Caco-2 (cell line): ENCODE measurements at regions not wholly inside any gene's neighbourhood (a gene's known extent, or its start where the extent isn't known, plus 50 kb on each side); places are given as distances from the start of the nearest gene placed in this dataset.
"Not testable (repeated sequence)": the region's sequence is repeated elsewhere in the genome, so short reads cannot be mapped to it uniquely, and the experiment has no call there.

ENCODE experiments used
- BruUV-seq: library from RNA; stranded (reverse); fragments of 400-500 nt; replicated peaks from 2 replicates; lab custom pipeline; 2021; lab: Mats Ljungman, UMichigan
- CTCF ChIA-PET: fragments of 300-600 bp; sonication (Branson Sonifier 250); formaldehyde crosslinking; loops from one replicate; lab custom pipeline; 2022; ENCODE audit warnings: antibody characterized with exemption; lab: Charles Lee
- POLR2A ChIA-PET: fragments of 300-600 bp; sonication (Branson Sonifier 250); formaldehyde crosslinking; loops from one replicate; lab custom pipeline; 2022; ENCODE audit warnings: antibody characterized with exemption; lab: Charles Lee
- DNase-seq, 2 experiments: peaks; one replicate each; pipeline versions ENCODE4 v3.0.0 to v3.0.0-alpha.2; 2020 to 2022
- H3K27me3 ChIP-seq: replicated peaks from 2 replicates; pipeline ENCODE4 v1.6.0; 2011; ENCODE audit warnings: low read length; ENCODE audit not compliant: control insufficient read depth, insufficient read depth
- H3K36me3 ChIP-seq: 2 replicates; pipeline ENCODE4 v1.5.1; 2011; ENCODE audit warnings: low read length; ENCODE audit not compliant: control insufficient read depth, insufficient read depth
- H3K4me1 ChIP-seq: fragments of 250-450 bp; sonication (Bioruptor Pico); 2 replicates; pipeline ENCODE4 v1.5.1; 2020; ENCODE audit warnings: mild to moderate bottlenecking
- H3K4me3 ChIP-seq: 2 replicates; pipeline ENCODE4 v1.5.1; 2011; ENCODE audit warnings: low read depth, mild to moderate bottlenecking, control low read depth, low read length
- H3K9me3 ChIP-seq: fragments of 250-450 bp; sonication (Bioruptor Pico); 2 replicates; pipeline ENCODE4 v1.5.1; 2020; ENCODE audit warnings: mild to moderate bottlenecking, moderate library complexity
- H3K27ac Mint-ChIP-seq: one replicate; pipeline ENCODE4 v1.8.0; 2022; ENCODE audit warnings: mixed read lengths; ENCODE audit not compliant: unreplicated experiment
- H3K27me3 Mint-ChIP-seq: one replicate; pipeline ENCODE4 v1.8.0; 2022; ENCODE audit warnings: mixed read lengths; ENCODE audit not compliant: insufficient read depth, unreplicated experiment
- H3K36me3 Mint-ChIP-seq: one replicate; pipeline ENCODE4 v1.8.0; 2022; ENCODE audit warnings: mild to moderate bottlenecking, mixed read lengths; ENCODE audit not compliant: insufficient read depth, unreplicated experiment
- H3K4me1 Mint-ChIP-seq: one replicate; pipeline ENCODE4 v1.8.0; 2022; ENCODE audit warnings: low read depth, mixed read lengths; ENCODE audit not compliant: unreplicated experiment
- H3K4me3 Mint-ChIP-seq: one replicate; pipeline ENCODE4 v1.8.0; 2022; ENCODE audit warnings: mild to moderate bottlenecking, moderate library complexity, mixed read lengths; ENCODE audit not compliant: unreplicated experiment
- H3K9me3 Mint-ChIP-seq: one replicate; pipeline ENCODE4 v1.8.0; 2022; ENCODE audit warnings: mixed read lengths; ENCODE audit not compliant: unreplicated experiment
- intact Hi-C: fragments of 100-400 bp; cut with micrococcal nuclease; formaldehyde crosslinking; loops from one replicate; pipeline ENCODE4 v1.10.0; 2022; ENCODE audit not compliant: unreplicated experiment
- TF ChIP-seq, protein P1 (sequence below), 2 experiments: fragments of 200-600 bp in 1 of 2; IDR thresholded peaks; 1 replicate in 1 of 2; 2 replicates in 1 of 2; pipeline versions ENCODE4 v1.5.1 to v1.8.0; 2011 to 2022; ENCODE audit warnings: antibody characterized with exemption in 1 of 2, control low read depth in 1 of 2, inconsistent platforms in 1 of 2, low read depth in 1 of 2, low read length in 1 of 2, mild to moderate bottlenecking in 1 of 2, moderate library complexity in 1 of 2; ENCODE audit not compliant: insufficient read depth in 1 of 2, severe bottlenecking in 1 of 2, unreplicated experiment in 1 of 2

DNA sequence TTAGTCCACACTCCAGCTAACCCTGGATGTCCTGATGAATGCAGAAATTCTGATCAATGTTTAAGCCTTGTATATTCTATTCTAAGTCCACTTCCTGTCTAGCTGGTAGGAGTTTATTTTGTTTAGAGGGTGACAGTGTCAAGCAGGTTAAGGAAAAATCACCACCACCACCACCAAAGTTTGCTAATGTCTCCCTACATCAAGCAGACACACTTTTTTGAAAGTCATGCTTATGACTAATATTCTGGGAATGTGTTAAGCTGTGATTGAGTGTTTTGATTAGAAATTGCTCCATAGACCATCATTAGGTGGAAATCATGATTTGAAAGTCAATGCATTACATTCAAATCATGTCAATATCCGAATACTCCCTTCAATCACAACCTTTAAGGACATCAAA, 1530.1 kb downstream of the MAT2B start:
- peaks cover 3% of the 10 kb centered on the region for H3K27me3 Mint-ChIP-seq
- no peak overlapping the region for H3K27ac Mint-ChIP-seq
- H3K4me1 Mint-ChIP-seq = no peaks in the 10 kb centered on the region
- H3K27me3 ChIP-seq = no peaks in the 10 kb centered on the region
- no peaks in the 10 kb centered on the region for H3K36me3 ChIP-seq
- H3K4me1 ChIP-seq = no peaks in the 10 kb centered on the region
- TF ChIP-seq, protein P1, sequence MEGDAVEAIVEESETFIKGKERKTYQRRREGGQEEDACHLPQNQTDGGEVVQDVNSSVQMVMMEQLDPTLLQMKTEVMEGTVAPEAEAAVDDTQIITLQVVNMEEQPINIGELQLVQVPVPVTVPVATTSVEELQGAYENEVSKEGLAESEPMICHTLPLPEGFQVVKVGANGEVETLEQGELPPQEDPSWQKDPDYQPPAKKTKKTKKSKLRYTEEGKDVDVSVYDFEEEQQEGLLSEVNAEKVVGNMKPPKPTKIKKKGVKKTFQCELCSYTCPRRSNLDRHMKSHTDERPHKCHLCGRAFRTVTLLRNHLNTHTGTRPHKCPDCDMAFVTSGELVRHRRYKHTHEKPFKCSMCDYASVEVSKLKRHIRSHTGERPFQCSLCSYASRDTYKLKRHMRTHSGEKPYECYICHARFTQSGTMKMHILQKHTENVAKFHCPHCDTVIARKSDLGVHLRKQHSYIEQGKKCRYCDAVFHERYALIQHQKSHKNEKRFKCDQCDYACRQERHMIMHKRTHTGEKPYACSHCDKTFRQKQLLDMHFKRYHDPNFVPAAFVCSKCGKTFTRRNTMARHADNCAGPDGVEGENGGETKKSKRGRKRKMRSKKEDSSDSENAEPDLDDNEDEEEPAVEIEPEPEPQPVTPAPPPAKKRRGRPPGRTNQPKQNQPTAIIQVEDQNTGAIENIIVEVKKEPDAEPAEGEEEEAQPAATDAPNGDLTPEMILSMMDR (IDR thresholded peaks at IDR 0.05; ENCODE audit: insufficient read depth in 1 of 2, low read depth in 1 of 2, low read length in 1 of 2, severe bottlenecking in 1 of 2, unreplicated experiment in 1 of 2) = no peak
- intact Hi-C loops = no loop called here
- no TSS peak for BruUV-seq
- CTCF ChIA-PET = no interaction called here
- no peaks in the 10 kb centered on the region for H3K36me3 Mint-ChIP-seq
- no peaks in the 10 kb centered on the region for H3K9me3 ChIP-seq
- no peak for DNase-seq
- POLR2A ChIA-PET = no interaction called here
- H3K4me3 Mint-ChIP-seq = no peak overlapping the region
- no peaks in the 10 kb centered on the region for H3K9me3 Mint-ChIP-seq
- H3K4me3 ChIP-seq = no peak overlapping the region

DNA sequence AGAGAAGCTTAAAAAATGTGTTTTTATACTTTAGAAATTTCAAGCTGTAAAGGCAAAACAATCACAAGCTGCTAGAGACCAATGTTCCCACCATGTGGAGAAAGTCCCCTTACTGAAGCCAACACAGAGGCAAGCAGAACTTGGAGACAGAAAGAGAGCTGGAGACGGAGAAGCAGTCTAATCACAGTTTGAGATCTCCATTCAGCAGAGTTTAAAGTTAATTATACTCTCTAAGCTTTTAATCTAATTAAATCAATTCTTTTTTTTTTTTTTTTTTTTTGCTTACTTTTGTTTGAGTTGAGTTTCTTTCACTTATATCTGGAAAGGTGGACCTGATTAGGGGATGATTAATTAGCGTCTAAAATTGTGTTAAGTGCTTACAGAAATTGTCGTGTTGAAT, 1534.3 kb downstream of the MAT2B start:
- Histone ChIP-seq H3K9me3 (no peaks in the 10 kb centered on the region), H3K36me3 (no peaks in the 10 kb centered on the region), H3K4me3 (no peak overlapping the region), H3K4me1 (no peaks in the 10 kb centered on the region), H3K27me3 (no peaks in the 10 kb centered on the region)
- ChIA-PET CTCF (interaction anchor here (0.6 kb wide), 1 partner anchor 130 kb away, joined by 3 read pairs; no protein-coding TSS in a partner anchor), POLR2A (no interaction called here)
- TF ChIP-seq, protein P1 (IDR thresholded peaks at IDR 0.05; ENCODE audit: insufficient read depth in 1 of 2, low read depth in 1 of 2, low read length in 1 of 2, severe bottlenecking in 1 of 2, unreplicated experiment in 1 of 2) = no peak
- no peak overlapping the region for H3K27ac Mint-ChIP-seq
- intact Hi-C loops = no loop called here
- H3K4me3 Mint-ChIP-seq = no peak overlapping the region
- no peaks in the 10 kb centered on the region for H3K36me3 Mint-ChIP-seq
- H3K9me3 Mint-ChIP-seq = no peaks in the 10 kb centered on the region
- no peaks in the 10 kb centered on the region for H3K4me1 Mint-ChIP-seq
- peaks cover 3% of the 10 kb centered on the region for H3K27me3 Mint-ChIP-seq
- no TSS peak for BruUV-seq
- no peak for DNase-seq

DNA sequence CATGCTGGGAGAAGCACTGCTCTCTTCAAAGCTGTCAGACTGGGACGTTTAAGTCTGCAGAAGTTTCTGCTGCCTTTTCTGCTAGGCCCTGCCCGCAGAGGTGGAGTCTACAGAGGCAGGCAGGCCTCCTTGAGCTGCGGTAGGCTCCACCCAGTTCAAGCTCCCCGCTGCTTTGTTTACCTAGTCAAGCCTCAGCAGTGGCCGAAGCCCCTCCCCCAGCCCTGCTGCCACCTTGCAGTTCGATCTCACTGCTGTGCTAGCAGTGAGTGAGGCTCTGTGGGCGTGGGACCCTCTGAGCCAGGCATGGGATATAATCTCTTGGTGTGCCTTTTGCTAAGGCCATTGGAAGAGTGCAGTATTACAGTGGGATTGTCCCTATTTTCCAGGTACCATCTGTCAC, 1540.5 kb downstream of the MAT2B start:
- POLR2A ChIA-PET, H3K36me3 Mint-ChIP-seq, BruUV-seq, H3K27ac Mint-ChIP-seq, H3K4me3 Mint-ChIP-seq, H3K27me3 ChIP-seq, H3K4me3 ChIP-seq, H3K4me1 Mint-ChIP-seq, intact Hi-C loops, H3K27me3 Mint-ChIP-seq, H3K9me3 Mint-ChIP-seq, CTCF ChIA-PET, H3K4me1 ChIP-seq, H3K9me3 ChIP-seq, H3K36me3 ChIP-seq: not testable (repeated sequence)
- DNase-seq = peak; percentile 4 to 38

DNA sequence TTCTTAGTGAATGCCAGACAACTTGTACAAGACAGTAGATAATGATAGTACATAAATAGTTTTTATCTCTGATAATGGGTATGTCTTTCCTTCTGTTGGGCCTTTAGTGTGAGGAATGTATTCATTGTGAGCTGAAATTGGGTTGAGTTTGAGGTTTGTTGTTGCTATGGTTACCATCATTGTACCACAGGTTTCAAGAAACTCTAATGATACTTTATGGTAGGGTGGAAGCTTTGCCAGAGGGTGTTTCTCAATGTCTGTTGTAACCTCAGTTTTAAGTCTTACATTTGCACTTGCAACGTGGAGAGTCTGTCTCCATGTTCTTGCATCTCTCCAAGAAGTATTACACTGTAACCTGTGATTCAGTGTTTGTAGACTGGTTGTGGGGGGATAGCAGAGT, 1550.1 kb downstream of the MAT2B start:
- CTCF ChIA-PET = no interaction called here
- DNase-seq = no peak
- no peaks in the 10 kb centered on the region for H3K27me3 Mint-ChIP-seq
- POLR2A ChIA-PET = no interaction called here
- Histone ChIP-seq H3K4me3 (no peak overlapping the region), H3K9me3 (no peaks in the 10 kb centered on the region), H3K4me1 (0 out of 2 replicates have a peak, but pooled peaks cover 3% of the 10 kb centered on the region), H3K27me3 (no peaks in the 10 kb centered on the region), H3K36me3 (no peaks in the 10 kb centered on the region)
- no TSS peak for BruUV-seq
- no peak overlapping the region for H3K4me3 Mint-ChIP-seq
- no peaks in the 10 kb centered on the region for H3K4me1 Mint-ChIP-seq
- no peak overlapping the region for H3K27ac Mint-ChIP-seq
- TF ChIP-seq, protein P1 (IDR thresholded peaks at IDR 0.05; ENCODE audit: insufficient read depth in 1 of 2, low read depth in 1 of 2, low read length in 1 of 2, severe bottlenecking in 1 of 2, unreplicated experiment in 1 of 2) = no peak
- intact Hi-C loops = no loop called here
- H3K9me3 Mint-ChIP-seq = no peaks in the 10 kb centered on the region
- H3K36me3 Mint-ChIP-seq = no peaks in the 10 kb centered on the region
